ENCODE measurements at regions not wholly inside any gene's neighbourhood (a gene's known extent, or its start where the extent isn't known, plus 50 kb on each side); places are given as distances from the start of the nearest gene placed in this dataset.

DNA sequence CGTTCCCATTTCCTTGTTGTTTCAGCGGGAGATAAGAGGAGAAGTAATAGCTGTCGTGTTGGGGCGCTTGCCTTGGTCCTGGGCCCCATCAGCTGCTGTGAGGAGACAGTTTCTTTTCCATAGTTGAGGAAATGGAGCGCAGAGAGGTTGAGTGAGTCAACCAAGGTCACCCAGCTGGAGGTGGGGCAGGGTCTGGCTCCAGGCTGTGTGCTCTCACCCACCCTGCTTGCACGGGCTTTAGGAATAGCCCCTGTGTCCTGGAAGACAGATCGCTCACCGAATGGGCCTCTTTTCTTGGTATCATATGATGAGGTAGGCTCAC lies 165.7 kb upstream of the RTL1 start:
- DNase-seq: no peak

DNA sequence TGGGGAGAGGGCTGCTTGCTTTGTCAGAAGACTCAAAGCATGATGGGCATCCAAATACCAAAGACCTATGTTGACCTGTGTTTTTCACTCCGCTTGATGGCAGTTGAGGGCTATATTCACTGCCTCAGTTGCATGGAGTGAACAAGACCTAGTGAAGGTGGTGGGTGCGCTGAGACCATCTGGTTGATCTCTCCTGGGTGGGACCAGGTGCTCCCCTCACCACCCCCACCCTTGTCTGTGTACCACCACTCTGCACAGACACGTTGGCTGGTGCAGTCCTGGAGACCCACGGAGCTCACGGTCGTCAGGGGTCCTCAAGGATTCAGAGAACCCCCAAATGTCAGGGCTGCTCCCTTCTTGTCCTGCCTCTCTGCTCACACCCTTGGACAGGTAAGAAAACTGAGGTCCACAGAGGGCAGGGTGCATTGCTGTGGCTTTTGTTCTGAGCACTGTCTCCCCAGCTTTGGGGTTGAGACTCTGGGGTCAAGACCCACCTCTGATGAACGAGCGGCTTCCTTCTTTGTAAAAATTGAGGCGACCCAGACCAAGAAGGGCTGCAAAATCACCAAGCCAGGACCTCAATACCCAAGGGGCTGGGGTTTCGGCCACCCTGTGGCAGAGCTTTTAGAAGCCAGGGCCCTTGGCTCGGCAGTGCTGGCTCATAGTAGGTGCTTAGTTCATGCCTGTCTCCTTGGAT lies 166.3 kb upstream of the RTL1 start:
- DNase-seq: no peak

DNA sequence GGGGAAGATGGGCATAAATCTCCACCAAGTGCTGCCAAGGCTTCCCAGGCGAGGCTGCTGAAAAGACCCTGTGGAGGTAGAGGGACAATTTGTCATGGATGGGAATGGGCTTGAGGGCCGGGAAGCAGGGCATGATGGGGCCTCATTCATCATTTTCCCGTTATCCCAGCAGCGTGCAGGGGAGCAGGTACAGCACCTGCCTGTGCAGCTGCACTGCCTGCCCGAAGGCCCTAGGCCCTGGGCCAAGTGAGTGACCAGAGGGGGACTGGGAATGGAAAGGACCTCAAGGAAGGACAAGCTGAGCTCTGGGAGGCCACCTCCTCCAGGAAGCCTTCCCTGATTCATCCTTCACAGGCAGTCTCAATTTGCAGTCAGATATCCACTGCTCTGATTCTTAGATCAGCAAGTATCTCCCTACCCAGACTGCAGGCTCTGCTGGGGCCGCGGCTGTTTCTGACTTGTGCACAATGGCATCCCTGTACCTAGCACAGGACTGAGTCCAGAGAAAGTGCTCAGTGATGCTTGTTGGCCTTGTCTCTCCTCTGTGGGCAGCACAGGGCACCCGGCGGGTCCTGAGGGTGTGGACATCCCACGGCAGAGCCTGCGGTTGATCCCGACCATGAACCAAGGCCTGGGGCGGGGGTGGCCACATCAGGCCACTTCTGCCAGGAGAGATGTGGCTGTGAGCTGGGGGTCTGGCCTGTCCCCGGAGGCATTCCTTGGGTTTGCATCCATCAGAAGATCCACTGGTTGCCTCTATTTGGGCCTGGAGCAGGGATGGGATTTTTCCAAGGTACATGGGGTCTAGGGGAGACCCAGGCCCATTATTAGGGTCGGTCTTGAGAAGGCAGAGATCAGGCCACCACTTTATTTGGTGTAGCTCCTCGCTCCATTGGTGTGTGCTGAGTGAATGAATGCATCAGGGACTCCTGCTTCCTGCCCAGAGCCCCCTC lies 167.3 kb upstream of the RTL1 start:
- no peak for DNase-seq

DNA sequence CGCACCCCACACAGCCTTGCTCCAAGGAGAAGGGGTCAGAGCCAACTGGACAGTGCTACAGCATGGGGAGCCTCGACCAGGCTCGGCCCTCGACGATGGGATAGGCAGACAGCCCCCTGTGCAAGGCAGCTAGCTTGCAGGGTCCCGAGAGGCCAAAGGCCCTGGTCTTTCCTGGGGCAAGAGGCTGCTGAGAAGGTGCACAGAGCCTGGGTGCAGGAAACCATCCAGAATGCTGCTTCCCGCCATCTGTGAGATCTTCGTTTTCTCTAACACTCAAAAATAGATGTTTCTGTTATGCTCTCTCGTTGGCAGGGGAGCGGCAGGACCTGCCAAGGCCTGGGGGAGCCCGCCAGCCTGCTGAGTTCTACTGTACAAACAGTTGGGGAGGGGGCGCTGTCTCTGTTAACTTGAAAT lies 168.0 kb upstream of the RTL1 start:
- DNase-seq: no peak

DNA sequence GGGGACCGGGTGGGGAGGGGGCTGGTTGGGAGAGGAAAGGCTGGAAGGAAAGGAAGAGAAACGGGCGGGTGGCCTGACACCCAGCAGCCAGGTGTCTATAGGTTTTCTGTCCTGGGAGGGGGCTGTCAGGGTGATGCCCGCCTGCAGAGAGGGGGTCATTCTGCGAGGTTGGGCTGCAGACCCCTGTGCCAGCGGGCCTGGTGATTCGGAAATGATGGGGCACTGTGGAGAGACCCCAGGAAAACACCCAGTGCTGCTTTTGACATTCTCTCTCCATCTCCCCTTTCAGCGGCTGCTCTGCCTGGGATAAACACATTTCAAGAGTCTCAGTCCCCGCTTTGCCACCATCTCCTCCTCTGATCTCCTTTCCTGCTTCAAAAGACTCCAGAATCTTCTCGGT lies 168.5 kb upstream of the RTL1 start:
- DNase-seq: no peak

DNA sequence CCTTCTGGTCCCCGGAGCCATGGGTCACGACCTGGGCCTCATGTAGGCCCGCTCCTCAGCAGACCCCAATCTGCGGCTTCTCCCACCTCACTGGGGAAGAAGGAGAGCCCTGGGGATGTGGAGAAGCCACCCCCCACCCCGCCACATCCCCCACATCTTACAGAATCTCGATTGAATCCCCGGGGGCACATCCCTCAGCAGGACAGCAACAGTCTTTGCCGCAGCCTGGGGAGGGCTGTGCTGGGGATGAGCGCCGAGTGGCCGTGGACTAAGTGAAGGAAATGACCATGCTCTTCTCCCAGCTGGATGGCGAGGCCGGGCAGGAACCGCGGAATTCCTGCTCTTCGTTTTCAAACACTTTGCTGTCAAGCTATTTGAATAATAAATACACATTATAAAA lies 169.0 kb upstream of the RTL1 start:
- DNase-seq: no peak

DNA sequence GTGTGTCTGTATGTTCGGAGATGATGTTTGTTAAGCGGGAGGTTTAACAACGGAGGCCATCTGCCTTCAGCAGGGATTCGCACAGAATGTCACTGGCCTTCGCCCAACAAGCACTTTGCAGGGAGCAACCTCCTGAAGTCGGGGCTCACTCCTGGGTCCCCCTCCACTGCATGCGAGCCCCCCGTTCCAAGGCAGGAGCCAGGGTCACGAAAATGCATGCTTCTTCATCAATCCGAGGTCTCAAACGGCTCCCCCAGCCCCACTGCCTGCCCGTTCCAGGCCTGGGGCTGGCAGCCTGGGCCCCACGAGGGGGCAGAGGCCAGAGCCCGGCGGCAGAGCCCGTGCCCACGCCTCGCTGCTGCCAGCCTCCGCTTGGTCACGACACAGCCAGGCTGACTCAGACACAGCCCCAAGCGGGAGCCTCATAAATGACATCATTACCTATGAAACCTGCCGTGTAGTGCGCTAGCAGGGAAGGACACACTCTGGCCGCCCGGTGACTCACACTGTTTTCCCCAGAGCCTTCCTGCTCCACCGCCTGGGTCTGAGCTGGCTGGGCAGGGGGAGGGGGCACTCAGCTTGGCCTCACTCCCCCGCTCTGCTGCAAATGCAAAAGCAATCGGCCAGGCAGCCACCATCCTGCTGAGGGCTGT lies 169.5 kb upstream of the RTL1 start:
- DNase-seq: peak; percentile 82

DNA sequence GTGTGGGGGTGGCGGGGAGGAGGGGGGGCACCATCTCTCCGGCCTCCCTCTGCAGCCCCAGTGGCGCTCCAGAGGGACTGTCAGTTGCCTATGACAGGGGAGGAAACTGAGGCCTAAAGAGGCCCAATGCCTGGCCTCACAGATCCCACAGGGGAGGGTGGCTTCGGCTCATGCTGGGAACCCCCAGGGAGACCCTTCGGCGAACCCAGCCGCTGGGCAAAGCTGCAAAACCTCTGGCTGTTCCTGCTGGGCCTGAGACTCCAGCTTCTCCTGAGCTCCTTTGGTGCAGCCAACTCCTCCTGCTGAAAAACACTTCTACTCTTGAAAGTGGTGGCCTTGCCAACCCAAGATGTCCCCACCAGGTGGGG lies 170.1 kb upstream of the RTL1 start:
- DNase-seq: no peak

DNA sequence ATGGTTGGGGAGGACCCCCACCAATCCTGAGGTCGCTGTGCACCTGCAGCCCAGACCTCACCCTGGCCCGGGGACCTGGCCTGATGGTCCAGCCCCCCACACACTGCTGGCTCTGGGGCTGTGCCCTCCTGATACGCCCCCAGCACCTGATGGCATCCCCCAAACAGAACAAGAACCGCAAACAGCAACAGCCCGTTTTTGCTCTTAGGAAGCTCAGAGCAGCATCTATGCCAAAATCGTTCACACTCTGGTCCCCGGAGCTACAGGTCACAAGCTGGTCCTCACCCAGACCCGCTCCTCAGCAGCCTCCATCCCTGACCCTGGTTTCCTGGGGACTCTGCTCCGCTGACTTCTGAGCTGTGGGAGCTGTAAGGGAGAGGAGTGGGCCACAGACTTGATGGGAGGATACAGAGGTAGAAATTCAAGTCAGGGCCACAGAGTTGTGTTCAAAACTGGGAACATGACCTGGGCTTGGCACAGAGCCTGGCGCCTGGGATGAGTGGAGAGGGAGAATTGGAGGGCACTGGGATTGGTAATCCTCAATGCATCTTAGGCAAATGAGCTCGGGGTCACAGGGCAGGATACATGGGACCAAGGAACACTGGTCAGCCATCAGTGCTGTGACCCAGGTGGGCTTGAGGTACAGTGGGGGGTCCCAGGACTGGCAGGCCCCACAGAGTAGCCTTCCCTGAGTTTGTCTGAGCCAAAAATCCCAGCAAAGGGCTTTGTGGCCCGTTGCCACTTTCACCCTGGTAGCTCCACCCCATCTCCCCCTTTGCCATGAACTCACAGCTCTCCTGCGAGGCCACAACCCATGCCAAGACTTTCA lies 170.9 kb upstream of the RTL1 start:
- DNase-seq: no peak

DNA sequence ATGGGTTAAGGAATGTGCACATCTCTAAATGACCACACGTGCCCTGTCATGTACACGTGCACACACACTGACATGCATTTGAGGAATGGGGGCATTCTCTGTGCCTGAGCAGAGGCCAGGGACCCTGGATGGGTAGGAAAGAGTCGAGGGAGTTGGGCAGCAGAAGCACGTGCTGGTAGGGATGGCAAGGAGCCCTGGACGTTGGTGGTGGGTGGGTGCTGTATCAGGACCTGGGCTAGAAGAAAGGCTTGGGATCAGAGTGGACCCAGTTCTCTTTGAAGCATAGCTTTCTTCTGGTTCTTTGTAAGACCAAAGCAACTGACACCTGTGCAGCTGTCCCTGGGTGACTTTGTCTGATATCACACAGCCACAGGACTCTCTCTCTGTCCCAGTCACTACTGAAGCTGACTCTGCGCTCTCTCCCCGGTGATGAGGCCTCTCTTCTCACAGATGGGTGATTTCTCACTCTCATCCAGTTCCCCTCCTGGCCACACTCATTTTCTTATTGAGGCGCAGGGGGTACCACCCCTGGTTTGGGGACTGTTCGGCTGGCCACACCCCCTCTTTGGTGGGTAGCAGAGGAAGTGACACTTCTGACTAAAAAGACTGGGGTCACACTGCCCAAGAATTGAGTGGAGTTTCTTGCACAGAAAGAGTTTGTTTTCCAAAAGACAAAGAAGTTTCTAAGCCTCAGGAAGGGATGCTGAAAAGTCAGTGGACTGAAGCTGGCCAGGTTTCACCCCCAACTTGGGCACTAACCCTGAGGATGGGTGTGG lies 171.7 kb upstream of the RTL1 start:
- no peak for DNase-seq

DNA sequence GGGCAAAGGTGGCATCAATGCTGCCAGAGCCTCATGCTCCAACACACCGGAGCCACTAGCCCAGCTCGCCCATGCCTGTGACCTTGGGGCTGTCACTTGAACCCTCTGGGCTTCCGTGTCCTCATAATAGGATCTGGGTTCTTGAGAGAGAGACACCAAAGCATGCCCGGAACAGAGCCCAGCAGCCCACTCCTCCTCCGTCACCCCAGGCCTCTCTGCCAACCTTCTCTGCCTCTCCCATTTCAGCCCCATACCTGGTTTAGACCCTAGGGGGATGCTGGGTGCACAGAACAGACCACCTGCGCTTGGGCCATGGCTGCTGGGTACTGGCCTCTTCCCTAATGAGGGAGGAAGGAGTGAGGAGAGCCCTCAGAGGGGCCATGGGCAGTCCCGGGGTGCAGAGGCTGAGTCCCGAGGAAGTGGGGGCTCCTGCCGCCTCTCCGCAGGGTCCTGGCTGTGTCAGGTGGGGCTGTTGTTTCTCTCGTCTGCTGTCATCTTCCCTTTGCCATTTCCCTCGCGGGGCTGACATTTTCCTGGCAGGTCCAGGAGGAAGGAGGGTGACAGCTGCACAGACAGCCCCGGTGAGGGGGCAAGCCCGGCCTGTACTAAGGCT lies 172.4 kb upstream of the RTL1 start:
- DNase-seq: peak; percentile 47

DNA sequence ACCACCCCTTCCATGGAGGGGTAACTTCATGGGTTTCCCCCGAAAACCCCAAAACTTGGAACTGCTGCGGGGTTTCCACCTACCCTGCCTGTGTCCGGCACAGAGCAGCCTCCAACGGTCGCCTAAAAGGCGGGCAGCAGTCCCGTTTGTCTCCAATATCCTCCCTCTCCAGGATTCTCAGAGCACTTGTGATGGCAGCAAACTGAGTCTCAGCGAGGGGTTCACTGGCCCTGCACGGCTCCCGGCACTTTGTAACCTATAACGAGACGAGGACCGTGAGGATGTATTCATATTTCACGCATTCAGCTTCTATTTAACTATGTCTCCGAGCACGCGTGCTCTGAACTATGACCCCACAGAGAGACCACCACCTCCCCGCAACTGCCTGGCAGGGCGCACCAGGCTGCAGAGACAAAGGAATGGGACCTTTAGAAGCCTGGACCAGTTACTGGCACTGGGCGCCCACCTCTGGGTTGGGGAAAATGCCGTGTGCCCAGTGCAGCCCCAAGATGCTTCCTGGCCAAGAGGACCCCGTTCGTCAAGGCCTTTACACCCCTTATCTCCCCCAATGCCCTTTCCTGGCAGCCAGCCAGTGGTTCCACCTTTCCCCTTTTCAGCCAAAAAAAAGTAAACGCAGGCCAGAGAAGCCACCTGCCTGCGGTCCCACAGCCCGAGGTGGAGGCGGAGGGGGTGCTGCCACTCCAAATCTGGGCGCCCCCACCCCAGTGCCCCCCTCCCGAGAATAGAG lies 173.1 kb upstream of the RTL1 start:
- DNase-seq: peak; percentile 53

DNA sequence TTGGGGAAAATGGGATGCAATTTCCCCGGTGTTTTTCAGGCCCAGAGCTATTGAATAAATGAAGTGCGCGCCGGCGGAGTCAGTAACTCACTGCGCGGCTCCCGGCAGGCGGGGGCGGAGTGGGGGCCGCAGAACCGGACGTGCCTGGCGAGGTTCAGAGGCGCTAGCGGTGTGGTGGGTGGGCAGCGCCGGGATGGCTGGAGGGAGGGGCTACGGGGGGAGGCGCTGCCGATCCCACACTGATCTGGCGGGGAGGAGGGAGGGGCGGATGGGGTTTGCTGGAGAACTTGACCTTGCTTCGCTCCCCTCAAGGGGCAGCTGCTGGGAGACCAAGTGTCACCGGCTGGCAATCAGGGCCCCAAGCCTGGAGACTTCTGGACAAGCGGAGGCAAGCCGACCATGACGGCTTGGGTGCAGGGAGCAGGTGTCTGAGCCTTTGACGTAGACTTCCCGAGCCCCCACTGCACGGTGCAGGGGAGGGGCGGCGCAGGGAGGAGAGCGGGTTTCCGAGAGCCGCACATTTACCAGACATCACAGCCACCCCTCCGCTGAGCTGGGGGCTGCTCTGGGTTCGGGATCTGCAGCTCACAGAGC lies 174.1 kb upstream of the RTL1 start:
- peak; percentile 86 for DNase-seq

DNA sequence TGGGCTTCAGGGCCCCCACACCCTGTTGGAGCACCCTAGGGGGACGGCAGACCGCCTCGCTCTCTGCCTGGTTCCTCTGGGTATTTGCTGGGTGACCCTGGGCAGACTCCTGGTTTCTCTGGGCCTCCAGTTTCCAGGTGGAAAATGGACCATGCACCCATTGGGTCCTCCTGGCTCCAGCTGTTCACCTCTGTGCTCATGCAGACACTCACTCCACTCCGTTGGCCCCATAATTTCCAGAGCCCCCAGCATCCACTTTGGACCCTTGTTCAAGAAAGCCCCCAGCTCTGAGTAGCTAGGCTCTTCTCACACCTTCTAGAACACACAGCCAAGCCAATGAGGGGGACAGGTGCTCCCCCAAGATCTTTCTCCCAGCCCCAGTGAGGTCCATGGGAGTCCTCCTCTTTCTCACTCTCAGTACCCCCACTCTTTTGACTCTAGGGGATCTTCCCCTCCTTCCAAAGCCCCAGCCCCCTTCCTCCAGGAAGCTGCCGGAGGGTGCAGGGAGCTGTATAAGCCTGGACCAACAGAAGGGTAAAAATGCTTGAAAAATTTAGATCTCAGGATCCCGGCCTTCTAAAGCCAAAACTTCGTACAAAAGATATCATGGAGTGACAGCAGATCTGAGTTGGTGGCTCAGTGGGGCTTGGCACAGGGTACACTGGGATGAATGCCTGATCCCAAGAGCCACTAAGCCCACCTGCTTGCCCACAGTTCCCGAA lies 174.8 kb upstream of the RTL1 start:
- DNase-seq: no peak

DNA sequence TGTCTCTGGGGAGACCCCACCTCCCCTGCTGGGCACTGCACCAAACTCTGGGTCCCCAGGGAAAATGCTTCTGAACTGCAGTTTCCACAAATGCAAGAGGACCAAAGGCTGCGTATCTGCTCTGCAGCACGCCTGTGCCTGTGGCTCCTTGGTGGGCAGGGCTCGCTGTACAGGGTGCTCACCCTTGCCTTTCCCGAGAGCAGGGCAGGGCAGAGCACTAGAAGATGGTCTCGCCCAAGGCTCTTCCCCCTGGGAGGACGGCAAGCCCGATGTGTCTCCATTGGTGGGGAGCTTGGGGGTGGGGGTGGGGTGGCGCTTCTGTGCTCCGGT lies 175.3 kb upstream of the RTL1 start:
- DNase-seq: no peak

DNA sequence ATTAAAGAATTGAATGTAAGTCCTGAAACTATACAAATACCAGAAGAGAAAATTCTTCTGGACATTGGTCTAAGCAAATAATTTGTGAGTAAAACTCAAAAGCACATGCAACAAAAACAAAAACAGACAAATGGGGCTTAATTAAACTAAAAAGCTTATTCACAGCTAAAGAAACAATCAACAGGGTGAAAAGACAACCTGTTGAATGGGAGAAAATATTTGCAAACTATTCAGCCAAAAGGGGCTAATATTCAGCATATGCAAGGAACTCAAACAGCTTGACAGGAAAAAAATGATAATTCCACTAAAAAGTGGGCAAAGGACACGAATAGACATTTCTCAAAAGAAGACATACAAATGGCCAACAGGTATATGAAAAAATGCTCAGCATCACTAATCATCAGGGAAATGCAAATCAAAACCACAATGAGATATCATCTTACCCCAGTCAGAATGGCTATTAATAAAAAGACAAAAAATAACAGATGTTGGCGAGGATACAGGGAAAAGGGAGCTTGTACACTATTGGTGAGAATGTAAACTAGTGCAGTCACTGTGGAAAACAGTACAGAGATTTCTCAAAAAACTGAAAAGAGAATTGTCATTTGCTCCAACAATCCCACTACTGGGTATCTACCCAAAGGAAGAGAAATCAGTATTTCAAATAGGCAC lies 177.5 kb upstream of the RTL1 start:
- DNase-seq: no peak

DNA sequence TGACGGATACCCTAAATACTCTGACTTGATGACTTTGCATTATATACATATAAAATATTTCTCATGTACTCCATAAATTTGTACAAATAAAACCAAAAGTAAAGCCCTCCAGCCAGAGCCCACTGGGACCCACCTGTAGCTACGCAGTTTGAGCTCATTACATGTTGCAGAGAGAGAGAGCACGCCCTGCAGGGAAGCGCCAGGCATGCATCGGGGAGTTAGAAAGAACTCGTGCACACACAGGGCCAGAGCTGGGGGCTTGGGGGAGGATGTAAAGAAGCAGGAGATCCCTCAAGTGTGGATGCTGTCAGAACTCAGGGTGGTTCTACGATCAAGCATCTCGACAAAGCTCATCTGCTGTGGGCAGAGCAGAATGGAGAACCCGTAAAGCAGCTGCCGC lies 178.5 kb upstream of the RTL1 start:
- no peak for DNase-seq

DNA sequence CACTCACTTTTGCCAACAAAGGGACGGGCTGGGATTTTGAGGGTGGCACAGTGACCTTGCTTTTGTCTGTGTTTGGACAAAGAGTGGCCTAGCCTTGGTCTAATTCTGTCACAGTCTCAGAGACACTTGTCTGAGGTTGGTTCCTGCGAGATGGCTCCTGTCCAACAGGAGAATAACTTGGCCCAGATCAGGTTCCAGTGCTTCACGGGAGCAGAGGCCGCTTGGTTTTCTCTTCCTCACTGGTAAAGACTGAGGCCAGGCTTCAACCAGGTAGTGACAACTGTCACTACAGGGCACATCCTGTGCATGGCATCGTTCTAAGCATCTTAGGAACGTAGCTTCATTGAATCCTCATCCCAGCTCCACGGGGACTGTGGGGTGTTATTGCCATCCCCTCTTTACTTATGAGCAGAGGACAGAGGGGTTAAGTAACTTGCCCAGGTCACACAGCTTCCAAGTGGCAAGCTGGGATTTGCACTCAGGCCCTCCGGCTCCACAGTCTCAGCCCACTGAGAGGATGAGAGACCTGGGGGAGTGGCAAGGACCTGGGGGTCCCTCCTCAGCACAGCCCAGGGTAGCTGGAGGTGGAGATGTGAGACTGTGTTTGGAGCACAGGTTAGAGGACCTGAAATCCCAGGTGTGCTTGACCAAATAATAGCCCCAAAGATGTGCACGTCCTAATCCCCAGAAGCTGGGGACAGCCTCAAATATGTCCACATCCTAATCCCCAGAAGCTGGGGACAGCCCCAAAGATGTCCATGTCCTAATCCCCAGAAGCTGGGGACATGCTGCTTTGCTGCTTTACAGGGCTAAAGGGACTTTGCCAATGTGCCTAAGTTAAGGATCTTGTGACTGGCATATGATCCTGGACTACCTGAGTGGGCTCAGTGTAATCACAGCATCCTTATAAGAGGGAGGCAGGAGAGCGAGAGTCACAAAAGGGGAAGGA lies 179.2 kb upstream of the RTL1 start:
- DNase-seq: no peak
